ENCODE measurements at regions not wholly inside any gene's neighbourhood (a gene's known extent, or its start where the extent isn't known, plus 50 kb on each side); places are given as distances from the start of the nearest gene placed in this dataset.

GRCh38 chr7:140231771-140232491 is 55.1 kb upstream of the KDM7A start:
- peaks cover 7% of the 10 kb centered on the region for H3K36me3 Mint-ChIP-seq (ENCODE audit: low read depth)
- intact Hi-C loops (cut with micrococcal nuclease), result loop anchor here (2.0 kb wide), 1 partner anchor 57 kb away; no protein-coding TSS in a partner anchor
- TF ChIP-seq CTCF (IDR thresholded peaks at IDR 0.05), result no peak
- no peaks in the 10 kb centered on the region for H3K27me3 Mint-ChIP-seq
- H3K27ac Mint-ChIP-seq, result peak overlapping the region; percentile 98
- H3K4me3 Mint-ChIP-seq, result peak overlapping the region; percentile 83
- H3K9me3 Mint-ChIP-seq, result no peaks in the 10 kb centered on the region
- ChIA-PET CTCF (interaction anchor here (1.2 to 2.8 kb wide), 2 partner anchors 21 to 55 kb away, joined by 3 to 10 read pairs; partner anchors contain the start of gene KDM7A), POLR2A (interaction anchor here (1.3 to 4.1 kb wide), 5 partner anchors 11 to 246 kb away, joined by 3 to 48 read pairs (median 6); partner anchors contain the start of gene KDM7A)
- H3K4me1 Mint-ChIP-seq (ENCODE audit: low read depth), result peaks cover 24% of the 10 kb centered on the region
- ATAC-seq (peak; percentile 4), DNase-seq (peak; percentile 46)

- Mint-ChIP-seq H3K27me3 (no peaks in the 10 kb centered on the region), H3K9me3 (no peaks in the 10 kb centered on the region), H3K36me3 (ENCODE audit: low read depth) (peaks cover 7% of the 10 kb centered on the region), H3K4me1 (ENCODE audit: low read depth) (peaks cover 30% of the 10 kb centered on the region), H3K4me3 (peak overlapping the region; percentile 83), H3K27ac (peak overlapping the region; percentile 98)
- intact Hi-C loops (cut with micrococcal nuclease), result loop anchor here (2.0 kb wide), 1 partner anchor 56 kb away; no protein-coding TSS in a partner anchor
- peak; percentile 62 for ATAC-seq
- POLR2A ChIA-PET, result interaction anchor here (1.3 to 4.1 kb wide), 6 partner anchors 11 to 247 kb away, joined by 3 to 48 read pairs (median 6); partner anchors contain the start of gene KDM7A
- CTCF ChIA-PET, result interaction anchor here (0.9 to 2.8 kb wide), 5 partner anchors 22 to 245 kb away, joined by 3 to 10 read pairs (median 3); partner anchors contain the start of gene KDM7A
- no peak for TF ChIP-seq CTCF (IDR thresholded peaks at IDR 0.05)
- DNase-seq, result peak; percentile 87
Observed at GRCh38 chr7:140230861-140231770, 54.3 kb upstream of the KDM7A start.

GRCh38 chr7:140230516-140230860 is 53.7 kb upstream of the KDM7A start:
- ChIA-PET CTCF (interaction anchor here (1.2 to 2.8 kb wide), 4 partner anchors 22 to 246 kb away, joined by 3 to 10 read pairs (median 5); partner anchors contain the start of gene KDM7A), POLR2A (interaction anchor here (0.9 to 4.1 kb wide), 7 partner anchors 10 to 248 kb away, joined by 3 to 48 read pairs (median 6); partner anchors contain the start of gene KDM7A)
- DNase-seq (peak; percentile 84), ATAC-seq (peak; percentile 43)
- H3K36me3 Mint-ChIP-seq (ENCODE audit: low read depth), result peaks cover 7% of the 10 kb centered on the region
- H3K4me1 Mint-ChIP-seq (ENCODE audit: low read depth), result peaks cover 37% of the 10 kb centered on the region
- H3K27me3 Mint-ChIP-seq, result no peaks in the 10 kb centered on the region
- H3K4me3 Mint-ChIP-seq, result peak overlapping the region; percentile 83
- intact Hi-C loops (cut with micrococcal nuclease), result loop anchor here (2.0 kb wide), 1 partner anchor 56 kb away; no protein-coding TSS in a partner anchor
- no peaks in the 10 kb centered on the region for H3K9me3 Mint-ChIP-seq
- TF ChIP-seq CTCF (IDR thresholded peaks at IDR 0.05), result no peak
- peak overlapping the region; percentile 98 for H3K27ac Mint-ChIP-seq

GRCh38 chr7:140229591-140230515 is 53.1 kb upstream of the KDM7A start:
- ChIA-PET CTCF (interaction anchor here (1.2 to 2.8 kb wide), 4 partner anchors 53 to 246 kb away, joined by 3 to 10 read pairs (median 5); partner anchors contain the start of gene KDM7A), POLR2A (interaction anchor here (0.8 to 4.1 kb wide), 7 partner anchors 9 to 248 kb away, joined by 3 to 48 read pairs (median 6); partner anchors contain the start of gene KDM7A)
- DNase-seq, result peak; percentile 82
- H3K4me1 Mint-ChIP-seq (ENCODE audit: low read depth), result peaks cover 39% of the 10 kb centered on the region
- peak overlapping the region; percentile 98 for H3K27ac Mint-ChIP-seq
- no peaks in the 10 kb centered on the region for H3K9me3 Mint-ChIP-seq
- H3K36me3 Mint-ChIP-seq (ENCODE audit: low read depth), result peaks cover 7% of the 10 kb centered on the region
- no peak for TF ChIP-seq CTCF (IDR thresholded peaks at IDR 0.05)
- ATAC-seq, result peak; percentile 58
- peak overlapping the region; percentile 83 for H3K4me3 Mint-ChIP-seq
- intact Hi-C loops (cut with micrococcal nuclease), result loop anchor here (2.0 kb wide), 1 partner anchor 55 kb away; no protein-coding TSS in a partner anchor
- H3K27me3 Mint-ChIP-seq, result no peaks in the 10 kb centered on the region
